ENCODE measurements at regions not wholly inside any gene's neighbourhood (a gene's known extent, or its start where the extent isn't known, plus 50 kb on each side); places are given as distances from the start of the nearest gene placed in this dataset.

DNA sequence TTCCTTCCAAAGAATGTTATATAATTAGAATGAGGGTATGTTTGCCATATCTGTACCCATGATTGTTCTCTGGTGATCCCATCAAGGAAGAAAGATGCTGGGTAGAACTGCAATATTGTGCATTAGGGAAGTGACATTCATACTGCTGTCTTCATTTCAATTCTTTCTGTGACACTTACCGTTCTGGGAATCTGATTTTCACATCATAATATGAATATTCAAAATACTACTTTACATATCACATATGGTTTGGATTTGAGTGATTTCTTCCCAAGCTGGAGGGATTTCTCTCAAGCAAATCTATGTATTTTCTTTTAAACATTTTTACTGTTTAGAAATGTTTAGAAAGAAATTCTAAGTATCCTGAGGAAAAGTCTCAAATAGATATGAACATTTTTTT lies 168.4 kb upstream of the DDX18 start:
- TF ChIP-seq POLR2A (IDR thresholded peaks at IDR 0.05) = no peak
- no peak for TF ChIP-seq CTCF (IDR thresholded peaks at IDR 0.05)

All from Peyer's patch (tissue), 4 donors.